ENCODE measurements at regions not wholly inside any gene's neighbourhood (a gene's known extent, or its start where the extent isn't known, plus 50 kb on each side); places are given as distances from the start of the nearest gene placed in this dataset.
A peak's percentile ranks its signal among the peaks of the same experiment; 100 is the strongest.

DNA sequence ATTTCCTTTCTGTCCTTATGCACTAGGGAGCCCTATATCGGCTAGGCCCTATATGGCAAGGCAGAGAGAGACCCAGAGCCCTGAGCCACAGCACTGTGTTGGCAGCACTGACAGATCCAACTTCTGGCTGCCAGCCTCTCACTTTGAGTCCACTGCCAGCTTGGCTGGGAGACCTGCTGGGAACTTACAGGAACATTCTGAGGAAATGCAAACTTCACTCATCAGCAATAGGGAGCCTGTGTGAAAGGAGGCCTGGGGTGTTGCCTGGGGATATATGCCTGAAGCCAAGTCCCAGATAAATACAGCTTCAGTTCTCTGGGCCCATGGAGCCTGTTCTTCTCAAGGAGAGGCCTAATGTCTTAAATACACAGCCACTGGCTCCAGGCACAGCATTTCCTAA lies 78.0 kb downstream of the ADRB2 start:
- Histone ChIP-seq H3T11ph (ENCODE audit: low read length) (no peak overlapping the region), H3K9me3 (ENCODE audit: control insufficient read depth, low read depth, low read length) (no peaks in the 10 kb centered on the region), H4K5ac (ENCODE audit: insufficient read length, low read depth, low read length) (no peak overlapping the region), H3K23ac (ENCODE audit: insufficient read length, low read depth, low read length) (no peak overlapping the region), H3K27me3 (ENCODE audit: insufficient read depth, low read length) (no peaks in the 10 kb centered on the region), H3K14ac (ENCODE audit: insufficient read depth, low read length) (no peak overlapping the region; the same call in 1 of the 2 replicates), H3K79me2 (ENCODE audit: insufficient read depth, low read length) (no peaks in the 10 kb centered on the region), H2BK12ac (ENCODE audit: insufficient read length, low read depth, low read length) (no peak overlapping the region), H3K4me1 (ENCODE audit: insufficient read depth, low read length) (no peaks in the 10 kb centered on the region), H3K18ac (ENCODE audit: insufficient read length, low read depth, low read length) (no peak overlapping the region), H4K8ac (replicated peaks; ENCODE audit: insufficient read length, low read depth, low read length) (no peak overlapping the region), H3K79me1 (ENCODE audit: insufficient read depth, low read depth, low read length, poor library complexity, severe bottlenecking) (no peaks in the 10 kb centered on the region), H3K23me2 (ENCODE audit: insufficient read length, low read depth, low read length, poor library complexity, severe bottlenecking) (no peaks in the 10 kb centered on the region), H2BK20ac (ENCODE audit: low read depth, low read length, poor library complexity, severe bottlenecking) (no peak overlapping the region), H4K91ac (ENCODE audit: insufficient read length, low read depth, low read length) (no peak overlapping the region), H4K20me1 (ENCODE audit: control insufficient read depth, insufficient read depth, insufficient read length) (no peaks in the 10 kb centered on the region), H2AK5ac (ENCODE audit: insufficient read length, low read length) (no peak overlapping the region), H3K27ac (ENCODE audit: insufficient read length, low read depth, low read length) (no peak overlapping the region), H2BK5ac (ENCODE audit: insufficient read length, low read length) (no peak overlapping the region), H2BK120ac (ENCODE audit: low read depth, low read length, poor library complexity, severe bottlenecking) (no peak overlapping the region), H3K9ac (ENCODE audit: extremely low read depth, insufficient read length, low read length) (no peak overlapping the region), H2AFZ (ENCODE audit: low read length) (no peak overlapping the region), H3K4me2 (ENCODE audit: insufficient read depth, insufficient read length, low read length) (no peak overlapping the region), H2BK15ac (ENCODE audit: low read depth, low read length) (no peak overlapping the region), H3K56ac (ENCODE audit: insufficient read length, low read depth, low read length) (no peak overlapping the region), H3K4ac (ENCODE audit: low read depth, low read length) (no peak overlapping the region)
- no peaks in the 10 kb centered on the region for H3K36me3 Mint-ChIP-seq (ENCODE audit: insufficient read depth in 1 of 3, low read depth in 3 of 3)
- no CpG with 5 or more reads among the region's 1 CpG for WGBS (ENCODE audit: extremely low coverage, insufficient read length, low lambda C conversion rate)
- H3K4me3 Mint-ChIP-seq = no peak overlapping the region
- H3K27me3 Mint-ChIP-seq (ENCODE audit: low read depth) = no peaks in the 10 kb centered on the region
- peaks cover 0 to 4% of the 10 kb centered on the region in 2 experiments; a peak in 2 of 4 replicates for H3K4me1 Mint-ChIP-seq
- H3K27ac Mint-ChIP-seq = no peak overlapping the region
- TF ChIP-seq, protein P1, sequence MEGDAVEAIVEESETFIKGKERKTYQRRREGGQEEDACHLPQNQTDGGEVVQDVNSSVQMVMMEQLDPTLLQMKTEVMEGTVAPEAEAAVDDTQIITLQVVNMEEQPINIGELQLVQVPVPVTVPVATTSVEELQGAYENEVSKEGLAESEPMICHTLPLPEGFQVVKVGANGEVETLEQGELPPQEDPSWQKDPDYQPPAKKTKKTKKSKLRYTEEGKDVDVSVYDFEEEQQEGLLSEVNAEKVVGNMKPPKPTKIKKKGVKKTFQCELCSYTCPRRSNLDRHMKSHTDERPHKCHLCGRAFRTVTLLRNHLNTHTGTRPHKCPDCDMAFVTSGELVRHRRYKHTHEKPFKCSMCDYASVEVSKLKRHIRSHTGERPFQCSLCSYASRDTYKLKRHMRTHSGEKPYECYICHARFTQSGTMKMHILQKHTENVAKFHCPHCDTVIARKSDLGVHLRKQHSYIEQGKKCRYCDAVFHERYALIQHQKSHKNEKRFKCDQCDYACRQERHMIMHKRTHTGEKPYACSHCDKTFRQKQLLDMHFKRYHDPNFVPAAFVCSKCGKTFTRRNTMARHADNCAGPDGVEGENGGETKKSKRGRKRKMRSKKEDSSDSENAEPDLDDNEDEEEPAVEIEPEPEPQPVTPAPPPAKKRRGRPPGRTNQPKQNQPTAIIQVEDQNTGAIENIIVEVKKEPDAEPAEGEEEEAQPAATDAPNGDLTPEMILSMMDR (conservative IDR thresholded peaks at IDR 0.05) = no peak
- H3K9me3 Mint-ChIP-seq = no peaks in the 10 kb centered on the region
- DNase-seq = peak; percentile 42
